GM19025 (cell line): ENCODE measurements at regions not wholly inside any gene's neighbourhood (a gene's known extent, or its start where the extent isn't known, plus 50 kb on each side); places are given as distances from the start of the nearest gene placed in this dataset.
"Not testable (repeated sequence)": the region's sequence is repeated elsewhere in the genome, so short reads cannot be mapped to it uniquely, and the experiment has no call there.

Source experiments
- ATAC-seq: cut with Tn5 transposase; IDR thresholded peaks from one replicate; pipeline ENCODE4 v1.9.1; 2021; ENCODE audit warnings: mild to moderate bottlenecking, low read depth, moderate library complexity; ENCODE audit not compliant: unreplicated experiment

DNA sequence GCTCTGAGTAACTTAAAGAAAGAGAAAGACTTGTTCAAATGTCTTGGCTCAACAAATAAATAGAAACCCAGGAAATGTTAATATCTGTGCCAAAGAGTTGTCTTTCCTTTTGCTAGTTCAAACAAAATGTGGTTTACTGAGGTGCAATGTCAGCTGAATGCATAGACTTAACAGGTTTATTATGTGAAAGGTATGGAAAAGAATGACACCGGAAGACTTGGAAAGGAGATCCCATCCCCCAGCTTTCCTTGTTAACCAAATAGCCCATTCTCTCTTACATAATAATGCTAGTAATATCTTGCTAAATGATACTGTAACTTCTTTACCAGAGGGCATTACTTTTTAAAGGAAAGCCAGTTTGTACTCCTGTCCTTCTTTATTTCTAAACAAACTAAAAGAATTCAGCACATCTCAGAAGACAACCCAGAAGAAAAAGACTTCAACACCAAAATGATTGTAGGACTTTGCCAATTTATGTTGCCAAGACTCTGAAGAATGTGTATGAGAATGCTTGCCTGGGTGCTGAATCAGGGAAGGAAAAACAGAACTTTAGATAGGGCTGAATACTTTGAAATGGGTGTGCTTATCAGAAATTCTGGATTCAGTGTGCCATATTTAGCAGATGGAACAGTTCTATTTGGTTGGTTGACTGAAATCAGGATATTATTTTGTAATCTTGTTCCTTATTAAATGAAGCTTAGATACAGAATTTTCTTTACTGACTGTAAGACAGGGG, 344.1 kb downstream of the TMEM38B start:
- ATAC-seq = no peak

DNA sequence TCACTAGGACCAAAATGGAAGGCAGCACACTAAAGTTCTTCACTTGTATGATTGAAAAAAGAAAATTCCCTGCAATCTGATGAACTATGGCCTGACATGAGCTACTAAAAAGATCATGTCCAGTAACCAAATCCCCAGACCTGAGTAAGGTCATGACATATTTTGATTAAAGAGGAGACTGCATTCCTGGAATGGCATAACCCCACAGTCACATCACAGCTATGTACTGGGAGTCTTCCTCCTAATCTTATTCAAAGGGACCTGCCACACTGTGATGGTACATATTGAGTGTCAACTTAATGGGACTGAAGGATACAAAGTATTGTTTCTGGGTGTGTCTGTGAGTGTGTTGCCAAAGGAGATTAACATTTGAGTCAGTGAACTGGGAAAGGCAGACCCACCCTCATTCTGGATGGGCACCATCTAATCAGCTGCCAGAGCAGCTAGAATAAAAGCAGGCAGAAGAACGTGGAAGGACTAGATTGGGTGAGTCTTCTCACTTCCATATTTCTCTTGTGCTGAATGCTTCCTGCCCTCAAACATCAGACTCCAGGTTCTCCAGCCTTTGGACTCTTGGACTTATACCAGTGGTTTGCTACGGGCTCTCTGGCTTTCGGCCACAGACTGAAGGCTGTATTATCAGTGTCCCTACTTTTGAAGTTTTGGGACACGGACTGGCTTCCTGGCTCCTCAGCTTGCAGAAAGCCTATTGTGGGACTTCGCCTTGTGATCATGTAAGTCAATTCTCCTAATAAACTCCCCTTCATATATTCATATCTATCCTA, 345.0 kb downstream of the TMEM38B start:
- no peak for ATAC-seq

DNA sequence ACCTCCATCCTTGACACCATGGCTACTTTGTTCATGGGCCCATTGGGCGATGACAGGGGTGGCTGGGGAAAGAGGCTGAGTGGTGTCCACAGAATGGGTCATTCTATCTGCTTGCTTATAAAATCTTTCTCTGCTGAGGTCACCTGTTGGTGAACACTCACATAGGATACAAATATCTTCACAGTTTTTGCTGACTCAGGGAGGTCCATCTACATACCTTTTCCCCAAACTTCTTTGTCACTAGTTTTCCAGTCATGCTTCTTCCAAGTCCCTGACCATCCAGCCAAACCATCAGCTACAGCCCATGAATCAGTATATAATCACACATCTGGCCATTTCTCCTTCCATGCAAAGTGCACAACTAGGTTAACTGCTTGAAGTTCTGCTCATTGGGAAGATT, 347.6 kb downstream of the TMEM38B start:
- ATAC-seq = not testable (repeated sequence)

DNA sequence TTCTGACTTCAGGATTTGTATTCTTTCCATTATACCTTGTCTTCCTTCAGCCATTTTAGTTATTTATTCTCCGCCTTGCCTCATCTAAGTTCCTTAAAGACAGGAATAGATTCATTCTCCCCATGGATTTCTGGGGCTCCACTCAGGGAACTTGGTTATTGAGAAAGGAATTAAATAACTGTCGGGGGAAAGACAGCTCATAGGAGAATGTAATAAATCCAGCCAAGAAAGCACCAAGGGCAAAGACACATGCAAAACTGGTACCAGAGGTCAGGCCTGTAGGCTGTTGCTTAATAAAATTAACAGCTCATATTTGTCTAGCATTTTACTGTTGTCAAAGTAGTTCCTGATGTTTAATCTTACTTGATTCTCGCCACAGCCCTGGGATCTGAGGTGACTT, 357.2 kb downstream of the TMEM38B start:
- no peak for ATAC-seq

DNA sequence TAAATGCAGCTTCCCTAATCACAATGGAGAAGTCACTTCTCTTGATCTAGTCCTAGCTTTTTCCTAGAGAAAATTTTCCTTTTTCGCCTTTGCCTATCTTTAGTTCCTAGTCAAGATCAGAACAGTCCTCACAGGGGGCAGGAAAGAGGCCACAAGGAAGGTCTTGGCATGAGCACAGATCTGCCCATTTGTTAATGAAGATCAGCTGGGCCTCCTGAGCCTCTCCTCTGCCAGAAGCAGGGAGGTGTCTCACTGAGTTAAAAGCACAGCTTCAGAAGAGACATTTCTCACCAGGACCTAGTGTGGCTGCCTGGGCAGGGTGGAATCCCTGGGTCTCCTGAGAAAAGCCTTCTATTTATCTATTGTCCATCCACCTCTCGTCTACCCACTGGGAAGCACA, 357.8 kb downstream of the TMEM38B start:
- ATAC-seq = no peak

DNA sequence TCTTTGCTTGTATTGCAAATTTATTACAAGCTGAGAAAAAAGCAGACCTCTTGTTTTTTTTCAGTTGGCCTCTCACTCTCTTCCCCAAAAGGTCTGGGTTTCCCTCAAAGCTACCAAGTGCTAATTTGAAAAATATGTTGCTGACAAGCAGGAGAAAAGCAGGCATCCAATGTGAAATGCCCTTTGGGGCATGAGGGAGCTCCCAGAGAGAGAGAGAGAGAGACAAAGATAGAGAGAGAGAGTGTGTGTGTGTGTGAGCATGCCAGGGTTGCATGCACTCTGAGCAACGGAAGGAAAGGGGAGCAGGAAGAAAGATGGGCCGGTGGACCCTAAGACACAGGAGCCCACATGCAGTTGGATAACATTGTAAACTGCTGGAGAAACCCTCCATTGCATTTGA, 358.4 kb downstream of the TMEM38B start:
- ATAC-seq = no peak

DNA sequence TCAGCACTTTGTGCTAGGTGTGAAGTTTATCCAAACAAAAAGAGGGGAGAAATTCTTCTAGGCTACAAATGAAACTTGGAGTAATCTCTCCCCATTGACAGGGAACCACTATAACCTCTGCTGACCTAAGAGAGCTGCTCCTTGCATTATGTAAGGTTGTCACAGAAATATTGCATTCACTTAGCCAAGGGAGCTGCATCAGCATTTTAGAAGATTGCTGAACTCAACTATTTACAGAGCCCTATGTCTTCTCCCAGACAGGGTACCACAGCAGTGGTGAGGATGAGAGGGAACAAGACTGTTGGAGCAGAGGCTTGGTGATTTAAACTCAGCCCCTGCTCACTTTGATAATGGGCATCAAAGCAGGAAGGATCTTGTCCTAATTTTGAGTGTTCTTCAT, 362.0 kb downstream of the TMEM38B start:
- no peak for ATAC-seq

DNA sequence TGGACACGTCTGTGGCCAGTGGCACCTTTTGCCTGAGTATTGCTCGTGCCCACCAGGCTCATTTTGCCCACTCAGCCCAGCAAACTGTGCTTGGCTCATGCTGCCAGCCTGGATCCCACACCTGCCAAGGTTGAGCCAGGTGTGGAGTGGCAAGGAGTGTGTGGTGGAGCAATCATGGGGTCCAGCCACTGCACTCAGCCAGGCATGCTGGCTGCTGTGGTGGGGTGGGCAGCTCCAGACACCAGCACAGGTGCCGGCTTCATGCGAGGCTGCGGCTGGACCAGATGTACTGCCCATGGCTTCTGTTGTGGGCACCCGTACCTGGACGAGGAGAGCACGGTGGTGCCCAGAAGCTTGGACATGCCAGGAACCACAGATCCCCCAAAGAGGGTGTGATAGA, 364.1 kb downstream of the TMEM38B start:
- no peak for ATAC-seq

DNA sequence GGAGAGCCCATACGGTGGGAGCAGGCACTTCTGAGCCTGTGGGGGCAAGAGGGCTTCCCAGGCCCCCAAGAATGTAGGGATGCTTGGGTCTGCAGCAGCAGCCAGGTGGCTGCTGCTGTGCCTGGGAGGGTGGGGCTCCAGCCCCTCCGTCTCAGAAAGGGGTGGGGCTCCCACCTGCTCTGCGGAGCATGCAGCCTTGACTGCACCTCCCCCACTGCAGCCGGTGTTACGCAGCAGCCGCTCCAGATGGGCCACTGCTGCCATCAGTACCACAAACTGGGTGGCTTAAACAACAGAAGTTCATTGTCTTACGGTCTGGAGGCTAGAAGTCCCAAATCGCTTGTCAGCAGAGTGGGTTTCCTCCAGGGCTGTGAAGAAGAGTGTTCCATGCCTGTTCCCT, 365.5 kb downstream of the TMEM38B start:
- no peak for ATAC-seq

DNA sequence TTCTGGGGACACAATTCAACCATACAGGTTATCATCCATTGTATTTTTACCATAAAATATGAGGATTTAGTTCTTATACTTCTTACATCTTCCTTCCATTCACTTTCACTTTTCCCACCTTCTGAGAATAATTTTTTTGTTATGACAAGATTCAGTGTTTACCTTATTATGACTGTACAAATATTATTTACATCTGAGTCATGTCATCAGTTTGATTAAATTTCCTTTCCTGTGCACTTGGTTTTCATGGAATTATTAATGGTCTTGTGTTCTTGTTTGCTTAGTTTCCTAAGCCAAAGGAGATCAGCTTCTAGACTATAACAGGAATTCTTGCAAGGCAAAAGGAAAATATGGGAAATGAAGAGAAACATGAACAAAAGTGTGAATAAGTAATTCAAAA, 366.5 kb downstream of the TMEM38B start:
- no peak for ATAC-seq

DNA sequence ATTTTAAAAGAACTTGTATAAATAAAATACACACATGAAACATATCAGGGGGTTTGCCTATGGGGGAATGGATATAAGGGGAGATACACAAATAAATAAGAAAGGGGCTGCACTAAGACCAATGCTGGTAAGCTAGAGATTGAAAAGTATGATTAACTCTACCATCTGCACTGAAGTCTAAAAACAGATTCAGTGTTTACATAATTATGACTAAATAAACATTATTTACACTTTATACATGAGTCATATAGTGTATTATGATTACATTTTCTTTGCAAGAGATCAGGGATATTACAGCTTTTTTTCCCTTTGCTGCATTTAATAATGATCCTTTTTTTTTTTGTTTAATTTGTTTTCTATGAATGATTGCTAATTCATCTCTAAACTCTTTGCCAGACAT, 367.9 kb downstream of the TMEM38B start:
- no peak for ATAC-seq

DNA sequence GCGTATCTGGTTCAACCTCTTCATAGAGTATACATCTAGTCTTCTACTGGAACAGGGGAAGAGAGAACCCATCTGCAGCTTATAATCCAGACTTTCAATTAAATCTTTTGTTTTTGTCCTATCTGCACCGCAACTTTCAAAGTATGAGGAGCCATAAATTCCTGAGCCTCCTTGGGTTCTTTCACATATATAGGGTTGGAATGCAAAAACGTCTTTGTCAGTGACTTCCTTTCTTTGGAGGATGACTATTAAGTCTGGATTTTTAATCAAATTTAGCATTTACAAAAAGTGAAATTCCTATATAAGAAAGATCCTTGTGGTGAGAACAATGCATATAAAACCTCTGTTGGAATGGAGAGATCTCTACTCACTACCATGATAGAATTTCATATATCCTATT, 370.8 kb downstream of the TMEM38B start:
- no peak for ATAC-seq

DNA sequence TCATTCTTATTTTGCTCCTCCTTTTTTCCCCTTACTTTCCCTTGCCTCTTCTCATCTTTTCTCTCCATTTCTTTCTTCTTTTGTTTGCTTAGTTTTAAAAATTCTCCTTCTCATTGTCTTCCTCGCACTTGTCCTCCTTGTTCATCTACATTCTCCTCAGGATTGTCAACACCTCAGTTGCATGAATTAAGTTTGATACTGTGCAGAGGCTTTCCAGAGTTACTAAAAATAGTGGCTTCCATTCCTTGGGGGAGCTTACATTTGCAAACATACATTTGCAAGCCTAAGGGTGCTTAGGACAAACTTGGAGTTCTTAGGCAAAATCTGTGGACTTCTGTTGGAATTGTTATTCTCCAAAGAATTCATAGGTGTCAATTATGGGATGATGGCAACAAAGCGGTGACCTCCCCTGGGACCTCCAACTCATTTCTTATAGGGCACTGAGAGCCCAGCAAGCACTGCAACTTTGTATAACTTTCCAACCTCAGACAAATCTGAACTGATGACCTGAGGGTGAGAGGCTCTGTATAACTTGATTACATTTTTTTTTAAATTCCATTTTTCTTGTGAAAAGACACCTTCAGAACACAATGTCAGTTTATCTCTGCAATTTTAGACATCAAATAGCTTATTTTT, 371.4 kb downstream of the TMEM38B start:
- no peak for ATAC-seq

DNA sequence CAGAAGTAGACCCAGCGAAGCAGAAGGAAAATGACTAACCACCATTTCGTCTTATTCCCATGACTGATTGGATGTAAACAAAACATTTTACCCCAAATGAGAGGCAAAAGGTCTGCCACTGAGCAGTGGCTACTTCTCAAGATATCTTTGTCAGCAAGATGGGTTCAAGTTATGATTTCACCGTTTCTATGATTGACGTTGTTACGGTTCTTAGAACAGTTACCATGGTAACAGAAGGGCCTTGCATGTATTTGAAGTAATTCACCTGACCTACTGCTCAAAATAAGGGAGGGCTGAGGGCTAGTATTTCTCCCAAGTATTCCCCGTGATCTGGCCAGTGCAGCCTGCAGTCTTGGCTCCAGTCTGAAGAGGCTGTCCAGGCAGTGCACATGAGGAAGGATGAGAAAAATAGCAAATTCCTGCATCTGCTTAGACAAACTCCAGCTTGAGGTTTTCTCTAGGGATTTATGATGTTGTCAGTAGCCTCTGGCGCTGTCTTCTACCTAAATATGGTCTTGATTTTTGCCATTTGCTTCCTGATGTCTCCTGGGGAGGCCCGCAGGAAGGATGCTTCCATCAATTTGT, 372.7 kb downstream of the TMEM38B start:
- ATAC-seq = no peak

DNA sequence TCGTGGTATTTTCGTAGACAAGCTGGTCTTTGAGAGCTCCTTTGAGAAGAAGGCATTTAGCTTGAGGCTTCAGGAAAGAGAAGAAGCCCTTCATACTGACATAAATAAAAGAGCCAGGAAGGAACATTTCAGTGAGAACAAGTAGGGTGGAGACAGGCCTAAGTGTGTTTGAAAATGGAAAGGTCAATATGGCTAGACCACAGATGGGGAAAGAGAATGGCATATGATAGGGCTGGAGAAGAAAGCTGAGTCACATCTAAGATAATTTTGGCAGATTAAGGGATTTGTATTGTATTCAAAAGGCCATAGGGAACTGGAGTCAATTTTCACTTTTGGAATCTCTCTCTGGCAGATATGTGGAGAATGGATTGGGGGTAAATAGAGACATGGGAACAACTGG, 374.9 kb downstream of the TMEM38B start:
- ATAC-seq = no peak

DNA sequence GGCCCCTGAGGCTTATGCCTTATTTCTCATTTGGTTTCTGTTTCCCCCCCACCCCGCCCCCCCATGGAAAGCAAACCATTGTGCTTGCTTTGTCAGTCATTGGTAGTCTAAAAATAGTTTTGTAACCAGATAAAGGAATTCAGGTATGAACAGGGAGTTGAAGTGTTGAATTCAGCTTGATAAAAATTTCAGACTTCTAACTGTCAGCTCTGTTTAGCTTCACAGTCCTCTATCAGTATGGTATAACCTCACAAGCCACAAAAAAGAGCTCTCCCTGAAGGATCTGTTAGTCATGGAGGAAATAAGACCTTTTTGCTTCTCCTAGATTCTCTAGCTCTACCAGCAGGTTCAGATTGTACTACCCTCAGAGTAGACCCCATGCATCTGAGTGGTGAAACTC, 378.1 kb downstream of the TMEM38B start:
- no peak for ATAC-seq

DNA sequence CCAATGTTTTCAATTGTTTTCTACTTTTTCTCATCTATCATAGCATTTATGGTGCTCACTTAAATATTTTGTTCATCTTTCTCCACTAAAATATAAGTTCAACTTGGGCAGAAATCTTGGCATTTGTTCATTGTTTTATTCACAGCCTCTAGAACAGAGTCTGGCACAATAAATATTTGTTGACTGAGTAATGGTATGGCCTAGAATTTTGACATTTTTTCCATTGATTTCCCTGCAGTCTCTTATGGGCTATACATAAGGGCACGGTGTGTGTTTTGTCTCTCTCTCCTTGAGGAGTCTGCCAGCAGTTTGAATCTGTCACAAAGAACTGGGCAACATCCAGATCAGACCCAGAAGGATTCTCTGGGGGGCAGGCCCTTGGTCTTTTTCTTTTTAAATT, 379.7 kb downstream of the TMEM38B start:
- no peak for ATAC-seq

DNA sequence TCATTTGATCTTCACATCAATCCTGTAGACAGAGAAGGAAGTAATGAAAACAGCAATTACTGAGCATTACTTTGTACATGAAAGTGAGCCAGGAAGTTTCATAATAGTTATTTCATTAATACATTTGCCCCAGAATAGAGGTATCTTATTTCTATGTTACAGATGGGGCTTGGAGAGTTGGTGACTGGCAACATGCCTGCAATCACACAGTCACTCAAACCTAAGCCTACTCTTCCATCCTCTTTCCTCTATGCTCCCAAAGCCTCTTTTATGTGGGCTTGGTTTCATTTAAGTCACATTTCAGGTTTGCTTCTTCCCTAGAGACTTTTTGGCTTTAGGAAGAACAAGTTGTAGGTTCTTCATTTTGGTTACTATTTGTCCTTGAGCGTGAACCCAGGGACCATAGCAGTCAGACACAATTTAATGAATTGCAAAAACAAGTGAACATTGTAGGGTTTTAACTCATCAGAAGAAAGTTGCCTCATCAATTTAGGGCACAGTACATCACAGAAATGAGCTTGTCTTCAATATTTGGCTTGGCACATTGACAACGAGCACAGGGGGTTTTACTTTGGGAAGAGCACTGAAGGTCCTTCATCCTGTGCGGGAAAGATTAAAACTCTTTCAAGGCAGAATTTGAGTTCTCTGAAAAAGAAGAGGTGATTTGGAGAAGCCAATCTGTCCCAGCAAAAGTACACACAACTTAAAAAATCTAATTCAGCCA, 381.1 kb downstream of the TMEM38B start:
- ATAC-seq = no peak

DNA sequence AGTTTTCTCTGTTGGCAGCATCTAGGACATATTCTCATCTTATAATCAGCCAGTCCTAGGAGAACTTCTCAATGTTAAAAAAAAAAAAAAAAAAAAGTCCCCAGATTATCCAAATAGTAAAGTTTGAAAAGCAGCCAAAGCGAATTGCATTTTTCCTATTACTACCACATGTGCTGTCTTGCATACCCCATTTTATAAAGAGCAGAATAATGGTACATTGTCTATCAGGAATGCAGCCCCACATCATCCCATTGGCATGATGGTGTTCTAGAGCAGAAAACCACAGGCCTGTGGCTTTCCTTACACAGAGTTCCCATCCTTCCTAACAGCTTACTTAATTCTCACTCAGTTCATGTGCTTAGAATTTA, 381.6 kb downstream of the TMEM38B start:
- ATAC-seq = no peak

DNA sequence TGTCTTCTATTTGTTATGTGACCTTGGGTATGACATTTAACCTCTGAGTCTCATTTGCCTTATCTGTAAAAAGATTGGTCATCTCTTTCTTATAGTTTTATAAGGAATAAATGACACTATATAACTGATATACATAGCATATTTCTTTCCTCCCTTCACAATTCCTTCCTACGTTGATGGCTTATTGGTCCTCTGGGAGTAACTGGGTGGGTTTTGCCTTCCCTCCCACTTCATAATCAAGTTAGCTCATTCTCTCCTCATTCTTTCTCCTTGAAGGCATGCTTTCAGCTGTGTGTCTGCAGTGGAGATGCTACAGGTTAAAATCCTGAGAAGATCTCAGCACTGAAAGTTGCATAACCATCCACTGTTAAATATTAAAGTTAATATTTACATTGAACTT, 382.4 kb downstream of the TMEM38B start:
- no peak for ATAC-seq

DNA sequence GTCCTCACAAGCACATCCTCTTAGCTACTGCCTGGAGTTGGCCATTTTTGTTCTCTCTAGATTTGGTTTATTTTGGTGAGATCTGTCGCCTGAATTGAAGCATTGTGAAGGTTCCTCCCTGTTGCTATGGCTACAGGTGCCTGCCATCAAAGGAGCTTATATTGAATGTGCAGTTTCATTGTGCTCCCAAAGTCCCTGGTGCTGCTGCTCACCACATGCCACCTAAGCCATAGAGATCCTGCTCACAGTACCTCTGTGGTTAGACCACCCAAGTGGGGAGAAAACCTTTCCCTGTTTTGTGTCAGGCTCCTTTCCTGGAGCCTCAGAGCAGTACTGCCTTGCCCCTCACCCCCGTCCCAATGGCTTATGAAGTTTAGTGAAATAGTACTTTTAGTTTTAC, 383.4 kb downstream of the TMEM38B start:
- ATAC-seq = no peak
